Fibroblast of skin of right quadriceps (primary cell): ENCODE measurements at regions not wholly inside any gene's neighbourhood (a gene's known extent, or its start where the extent isn't known, plus 50 kb on each side); places are given as distances from the start of the nearest gene placed in this dataset.
"Not testable (repeated sequence)": the region's sequence is repeated elsewhere in the genome, so short reads cannot be mapped to it uniquely, and the experiment has no call there.

ENCODE experiments used
- DNase-seq: peaks from one replicate; pipeline ENCODE4 v3.0.0-alpha.2; 2013

DNA sequence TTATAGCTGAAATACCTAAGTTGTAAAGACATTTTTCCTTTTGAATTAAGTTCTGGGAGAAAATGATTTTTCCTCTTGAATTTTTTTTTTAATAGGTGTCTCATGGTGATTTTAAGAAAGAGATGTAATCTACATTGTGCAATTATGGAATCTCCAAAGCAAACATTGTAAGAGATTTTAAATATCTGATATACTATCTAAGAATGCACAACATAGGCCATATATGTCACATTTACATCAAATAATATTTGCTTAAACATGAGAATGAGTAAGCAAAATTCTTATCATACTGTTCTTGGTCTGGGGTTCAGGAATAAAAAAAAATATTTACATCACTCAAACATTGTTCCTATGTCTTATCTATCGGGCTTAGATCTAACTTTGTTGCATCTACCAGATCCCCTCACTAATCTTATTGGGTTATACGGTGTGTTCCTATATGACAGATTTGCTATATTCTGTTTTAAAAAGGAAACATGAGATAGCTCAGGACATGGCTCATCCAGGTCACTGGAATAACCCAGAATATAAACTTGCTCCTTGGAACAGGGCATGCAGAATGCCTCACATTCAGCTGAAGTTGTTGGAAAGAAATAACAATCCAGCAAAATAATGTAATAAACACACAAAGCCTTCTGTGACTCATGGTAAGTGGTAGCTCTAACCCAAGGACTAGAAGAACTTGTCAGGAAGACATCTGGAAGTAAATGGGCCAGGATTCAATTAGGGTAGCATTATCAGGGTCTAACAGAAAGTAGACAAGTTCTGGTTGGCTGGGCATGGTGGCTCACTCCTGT, 794.7 kb downstream of the IPMK start:
- DNase-seq = no peak

DNA sequence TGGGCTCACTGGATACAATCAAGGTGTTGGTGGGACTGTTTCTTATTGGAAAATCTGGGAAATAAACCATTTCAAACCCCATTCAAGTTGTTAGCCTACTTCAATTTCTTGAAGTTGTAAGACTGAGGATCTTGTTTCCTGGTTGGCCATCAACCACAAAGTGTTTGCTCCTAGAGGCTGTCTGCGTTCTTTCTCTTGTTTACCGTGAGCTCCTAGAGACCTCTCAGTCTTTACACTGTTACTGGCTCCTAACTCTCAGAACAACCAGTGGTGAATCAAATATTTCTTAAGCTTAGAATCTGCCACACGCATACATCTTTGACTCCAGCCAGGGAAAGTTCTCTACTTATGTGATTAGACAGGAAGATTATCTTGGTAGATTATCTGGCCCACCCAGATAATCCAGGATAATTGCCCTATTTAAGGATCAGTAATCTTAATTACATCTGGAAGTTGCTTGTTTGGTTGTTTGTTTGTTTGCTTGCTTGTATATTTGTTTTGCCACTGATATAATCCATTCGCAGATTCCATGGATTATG, 798.7 kb downstream of the IPMK start:
- DNase-seq = no peak

DNA sequence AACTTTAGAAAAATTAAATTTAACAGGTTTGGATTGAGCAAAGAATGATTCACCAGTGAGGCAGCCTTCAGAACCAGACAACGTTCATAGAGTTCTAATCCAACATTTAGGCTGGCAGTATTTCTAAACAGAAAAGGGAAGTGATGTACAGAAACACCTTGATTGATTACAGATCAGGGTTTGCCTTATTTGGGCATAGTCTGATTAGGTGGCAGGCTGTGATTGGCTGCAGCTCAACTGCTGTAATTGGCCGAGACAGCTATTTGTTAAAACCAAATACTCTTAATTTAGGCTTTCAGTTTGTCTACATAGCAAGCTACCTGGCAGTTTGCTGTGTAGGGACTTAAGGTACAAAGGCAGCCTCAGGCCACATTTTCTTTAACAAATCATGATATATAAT, 802.5 kb downstream of the IPMK start:
- DNase-seq = no peak

DNA sequence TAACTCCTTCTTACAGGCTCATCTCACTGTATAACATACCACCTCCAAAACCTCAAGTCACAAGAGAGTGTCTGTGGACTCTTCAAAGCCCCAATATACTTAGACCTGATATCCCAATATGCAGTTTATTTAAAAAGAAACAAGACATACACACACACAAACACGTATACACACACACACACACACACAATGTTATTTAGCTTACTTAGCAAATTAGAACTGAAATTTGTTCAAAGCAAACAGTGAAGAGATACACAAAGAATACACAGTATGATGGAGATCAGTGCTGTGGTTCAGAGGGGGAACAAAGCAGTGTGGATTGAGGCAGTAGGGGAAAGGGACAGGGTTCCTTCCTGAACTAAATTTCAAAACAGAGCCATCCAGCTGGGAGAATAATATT, 807.2 kb downstream of the IPMK start:
- no peak for DNase-seq

DNA sequence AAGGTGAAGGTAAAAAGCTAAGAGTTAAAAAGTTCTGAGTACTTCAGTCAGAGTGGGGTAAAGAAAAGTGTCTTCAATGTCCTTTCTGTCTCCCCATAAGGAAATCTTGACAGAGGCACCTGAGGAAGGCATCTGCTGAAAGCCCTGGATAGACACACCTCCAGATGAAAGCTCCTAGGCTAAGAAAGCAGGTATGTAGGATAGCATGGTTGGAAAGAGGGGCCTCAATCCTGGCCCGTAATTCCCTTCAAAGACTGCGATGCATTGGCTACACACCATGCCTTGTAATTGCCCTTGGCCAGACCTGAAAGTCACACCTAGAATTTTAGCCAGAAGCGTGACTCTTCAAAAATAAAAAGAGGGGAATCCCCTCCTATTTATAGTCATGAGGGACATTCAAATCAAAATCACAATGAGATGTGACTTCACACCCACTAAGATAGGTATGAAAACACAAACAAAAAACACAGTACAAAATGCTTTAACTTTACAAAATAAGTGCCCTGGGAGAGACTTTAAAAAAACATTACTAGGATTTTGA, 809.7 kb downstream of the IPMK start:
- DNase-seq = no peak

DNA sequence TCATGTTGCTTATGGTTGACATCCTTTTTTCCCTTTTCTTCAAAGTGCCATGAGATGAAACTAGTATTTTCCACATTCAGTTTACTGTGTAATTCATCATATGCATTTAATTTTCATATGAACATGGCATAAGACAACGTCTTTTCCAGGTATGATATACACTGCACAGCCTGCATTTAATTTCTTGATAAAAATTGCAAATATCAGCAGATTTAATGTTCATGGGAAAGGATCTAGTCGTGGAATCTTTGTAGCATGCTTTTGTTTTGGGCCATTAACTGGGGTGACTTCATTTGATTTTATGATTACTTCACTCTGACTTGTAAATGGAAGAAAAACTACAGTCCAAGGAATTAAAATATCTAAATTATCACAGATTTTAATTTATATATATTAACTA, 837.3 kb downstream of the IPMK start:
- DNase-seq = no peak

DNA sequence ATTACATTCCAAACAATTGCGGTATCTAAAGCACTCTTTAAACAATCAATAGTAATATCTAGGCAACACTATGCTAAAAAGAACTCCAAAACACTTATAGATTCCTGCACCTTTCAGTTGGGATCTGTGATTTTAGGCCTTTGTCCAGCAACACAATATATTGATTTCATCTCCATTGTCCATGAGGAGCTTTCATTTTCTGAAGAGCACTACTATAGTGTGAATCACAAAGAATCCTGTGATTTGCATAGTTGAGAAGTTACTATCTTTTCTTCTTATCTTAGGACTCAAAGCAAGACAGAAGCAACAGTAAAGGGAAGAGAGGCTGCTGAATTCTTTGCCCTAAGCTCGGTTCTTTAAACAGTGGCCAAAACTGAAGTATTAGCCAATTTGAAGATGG, 846.8 kb downstream of the IPMK start:
- no peak for DNase-seq

DNA sequence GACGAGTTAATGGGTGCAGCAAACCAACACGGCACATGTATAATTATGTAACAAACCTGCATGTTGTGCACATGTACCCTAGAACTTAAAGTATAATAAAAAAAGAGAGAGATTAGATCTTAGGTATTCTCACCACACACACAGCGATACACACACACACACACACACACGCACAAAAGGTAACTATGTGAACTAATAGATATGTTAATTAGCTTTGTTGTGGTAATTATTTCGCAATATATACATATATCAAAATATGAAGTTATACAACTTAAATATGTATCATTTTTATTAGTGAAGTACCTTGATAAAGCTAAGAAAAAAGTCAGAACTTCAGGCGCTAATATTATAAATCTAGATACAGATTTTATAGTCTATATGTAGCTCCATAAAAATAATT, 849.2 kb downstream of the IPMK start:
- DNase-seq = no peak

DNA sequence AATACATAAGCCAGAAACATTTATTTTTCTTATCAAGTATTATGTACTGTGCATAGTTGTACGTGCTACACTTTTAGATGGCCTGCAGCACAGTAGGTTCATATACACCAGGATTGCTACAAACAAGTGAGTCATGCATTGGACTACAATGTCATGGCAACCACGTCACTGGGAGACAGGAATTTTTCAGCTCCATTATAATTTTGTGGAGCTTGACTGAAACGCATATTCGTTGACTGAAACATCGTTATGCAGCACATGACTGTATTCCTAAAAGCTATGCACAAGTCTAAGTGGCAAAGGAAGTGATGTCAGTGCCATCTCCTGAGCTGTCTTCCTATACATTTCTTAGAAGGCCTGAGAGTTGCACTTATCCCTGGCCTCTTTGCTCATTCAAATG, 871.8 kb downstream of the IPMK start:
- no peak for DNase-seq

DNA sequence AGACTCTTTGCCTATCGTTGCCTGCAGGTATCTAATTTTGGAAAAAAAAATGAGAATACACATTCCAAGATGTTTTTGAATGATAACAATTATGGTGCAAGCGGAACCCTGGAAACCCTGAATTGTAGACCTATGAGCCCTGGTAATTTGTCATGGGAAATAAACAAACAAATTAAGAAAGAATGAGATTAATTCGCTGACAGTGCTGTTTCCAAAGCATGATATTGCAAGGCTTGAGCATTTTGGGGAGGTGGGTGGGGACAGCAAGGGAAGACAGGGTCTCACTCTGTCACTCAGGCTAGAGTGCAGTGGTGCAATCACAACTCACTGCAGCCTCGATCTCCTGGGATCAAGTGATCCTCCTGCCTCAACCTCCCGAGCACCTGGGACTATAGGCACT, 900.3 kb downstream of the IPMK start:
- DNase-seq = no peak

DNA sequence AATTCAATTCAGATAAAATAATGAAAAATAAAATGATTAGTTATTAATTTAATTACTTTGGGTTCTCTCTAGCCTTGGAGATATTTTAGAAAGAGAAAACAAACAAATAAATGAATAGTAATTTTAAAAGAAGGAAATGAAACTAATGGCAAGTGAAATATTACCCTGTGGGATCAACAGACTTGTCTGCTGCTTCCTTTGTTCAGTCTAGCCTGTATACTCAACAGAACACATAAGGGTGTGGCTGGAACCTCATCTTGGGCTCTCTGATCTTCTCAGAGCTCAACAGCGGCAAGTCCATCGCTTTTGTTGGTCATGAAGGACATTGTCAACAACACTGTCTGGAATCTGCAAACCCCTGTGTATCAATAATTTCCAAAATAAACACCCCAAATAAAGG, 904.9 kb downstream of the IPMK start:
- no peak for DNase-seq

DNA sequence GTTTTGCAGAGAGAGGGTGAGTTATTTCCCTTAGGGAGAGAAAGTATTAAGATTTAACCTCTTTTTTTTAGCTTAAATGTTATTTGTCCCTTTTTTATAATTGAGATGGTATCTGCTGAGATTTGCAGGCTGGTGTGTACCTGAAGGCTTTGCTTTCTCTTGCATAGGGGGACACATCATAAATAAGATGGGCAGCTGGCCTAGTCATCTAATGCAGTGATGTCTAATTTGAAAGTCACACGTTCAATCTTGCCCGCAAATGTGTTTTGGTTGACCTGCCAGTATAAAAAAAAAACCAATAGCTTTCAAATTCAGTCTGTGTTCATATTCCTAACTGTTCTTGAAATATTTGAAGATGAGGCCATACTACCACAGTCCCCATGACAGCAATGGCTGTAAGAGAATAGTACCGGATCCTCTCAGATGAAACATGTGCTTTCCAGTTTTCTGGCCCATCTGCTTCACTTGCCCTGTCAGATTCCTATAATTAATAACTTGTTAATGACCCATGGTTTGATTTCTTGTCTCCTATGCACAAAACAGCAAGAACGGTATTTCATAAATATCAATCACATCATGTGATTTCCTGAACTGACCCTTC, 914.2 kb downstream of the IPMK start:
- DNase-seq = no peak

DNA sequence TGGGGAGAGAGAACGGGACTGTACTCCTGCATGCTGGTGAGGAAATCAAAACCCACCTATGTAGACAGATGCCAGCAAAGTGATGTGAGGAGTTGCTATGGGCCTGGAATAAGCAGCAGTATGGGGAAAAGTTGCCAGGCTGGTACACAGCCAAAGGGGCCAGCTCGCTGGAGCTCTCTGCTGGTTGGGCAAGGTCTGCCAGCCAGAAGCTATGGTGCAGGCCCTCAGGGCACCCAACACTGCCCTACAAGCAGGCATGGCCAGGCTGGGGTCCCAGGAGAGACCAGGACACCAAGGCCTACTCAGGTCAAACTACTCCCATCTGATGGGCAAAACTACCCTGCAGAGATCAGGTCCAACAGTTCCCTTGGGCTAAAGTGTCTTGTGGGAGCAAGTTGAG, 916.6 kb downstream of the IPMK start:
- no peak for DNase-seq

DNA sequence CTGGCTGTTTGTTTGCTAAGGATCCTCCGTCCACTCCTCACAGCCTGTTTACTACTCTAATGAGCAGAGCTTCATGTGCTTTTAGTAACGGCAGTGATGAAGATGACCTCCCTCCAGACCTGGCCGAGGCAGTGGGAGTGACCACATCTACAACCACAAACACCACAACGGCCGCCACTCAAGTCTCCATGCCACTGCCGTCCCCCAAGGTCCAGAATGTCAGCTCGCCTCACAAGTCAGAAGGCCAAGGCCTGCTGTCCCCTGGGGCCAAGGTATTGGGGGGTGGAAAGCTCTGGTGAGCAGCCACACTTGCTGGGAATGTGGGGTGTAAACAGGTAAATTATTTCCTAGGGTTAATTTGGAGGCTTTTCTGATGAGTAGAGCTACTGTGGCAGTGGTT, 926.4 kb downstream of the IPMK start:
- no peak for DNase-seq

DNA sequence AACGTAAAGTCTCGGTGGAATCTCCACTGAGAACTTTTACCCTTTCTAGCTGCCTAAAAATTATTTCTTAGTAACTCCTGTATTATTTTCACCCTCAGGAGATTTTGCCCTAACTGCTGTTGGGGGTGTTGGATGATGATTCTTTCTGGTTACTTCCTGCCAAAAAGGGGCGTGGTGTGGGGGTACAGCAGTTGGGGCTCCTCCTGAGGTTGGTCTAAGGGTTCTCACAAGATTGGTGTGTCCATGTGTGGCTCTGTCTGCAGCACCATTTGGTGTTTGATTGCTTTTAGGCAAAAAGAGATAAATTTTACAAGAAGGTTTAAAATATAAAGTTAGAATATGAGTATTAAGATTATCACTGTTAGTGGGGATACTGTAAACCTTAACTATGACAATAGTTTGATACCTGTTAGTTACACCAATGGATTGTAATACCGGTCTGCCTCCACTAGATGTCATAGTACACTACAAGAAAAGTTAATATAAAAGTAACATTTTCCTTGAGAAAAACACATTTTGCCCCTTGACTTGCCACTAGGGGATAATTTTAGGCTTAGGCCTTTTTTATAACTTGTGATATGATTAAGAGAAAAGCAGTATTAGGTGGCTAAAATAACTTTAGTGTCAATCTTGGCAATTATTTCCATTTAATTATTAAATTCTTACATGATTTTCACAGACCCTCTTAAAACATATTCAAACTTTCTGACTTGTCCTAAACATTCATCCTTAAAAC, 928.7 kb downstream of the IPMK start:
- peak; percentile 29 for DNase-seq

DNA sequence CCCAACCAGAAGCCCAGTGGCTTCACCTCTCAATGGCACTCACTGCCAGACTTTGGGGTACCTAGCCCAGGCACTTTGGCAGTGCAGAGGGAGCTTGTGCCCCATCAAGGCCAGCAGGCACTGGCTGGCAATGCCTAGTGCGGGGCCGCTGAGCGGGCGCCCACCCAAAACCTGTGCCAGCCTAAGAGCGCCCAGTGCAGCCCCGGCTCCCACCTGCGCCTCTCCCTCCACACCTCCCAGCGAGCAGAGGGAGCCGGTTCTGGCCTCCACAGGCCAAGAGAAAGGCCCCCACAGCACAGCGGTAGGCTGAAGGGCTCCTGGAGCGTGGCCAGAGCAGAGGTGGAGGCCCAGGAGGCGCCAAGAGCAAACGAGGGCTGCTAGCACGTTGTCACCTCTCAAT, 930.8 kb downstream of the IPMK start:
- no peak for DNase-seq

DNA sequence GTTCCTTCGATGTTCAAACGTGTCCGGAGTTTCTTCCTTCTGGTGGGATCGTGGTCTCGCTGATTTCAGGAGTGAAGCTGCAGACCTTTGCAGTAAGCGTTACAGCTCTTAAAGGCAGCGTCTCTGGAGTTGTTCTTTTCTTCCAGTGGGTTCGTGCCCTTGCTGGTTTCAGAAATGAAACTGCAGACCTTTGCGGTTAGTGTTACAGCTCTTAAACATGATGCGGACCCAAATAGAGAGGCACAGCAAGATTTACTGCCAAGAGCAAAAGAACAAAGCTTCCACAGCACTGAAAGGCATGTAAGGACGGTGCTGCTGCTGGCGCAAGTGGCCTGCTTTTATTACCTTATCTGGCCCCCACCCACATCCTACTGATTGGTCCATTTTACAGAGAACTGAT, 931.4 kb downstream of the IPMK start:
- DNase-seq = no peak

DNA sequence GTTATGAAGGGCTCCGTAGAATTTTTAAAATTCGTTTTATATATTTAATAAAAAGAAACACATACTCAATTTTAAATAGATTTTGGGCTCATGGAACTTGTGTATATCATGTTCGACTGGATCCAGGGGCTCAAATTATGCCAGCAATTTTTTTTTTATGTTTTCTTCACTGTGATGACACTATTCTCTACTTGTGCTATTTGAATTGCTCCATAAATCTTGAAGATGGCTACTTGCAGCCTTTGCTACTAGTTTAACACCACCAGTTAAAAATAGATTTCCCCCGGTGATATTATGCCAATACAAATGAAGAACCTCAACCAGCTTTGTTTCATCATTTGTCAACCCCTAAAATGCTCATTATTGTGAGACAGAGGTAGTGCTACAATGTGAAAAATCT, 933.2 kb downstream of the IPMK start:
- DNase-seq = no peak

DNA sequence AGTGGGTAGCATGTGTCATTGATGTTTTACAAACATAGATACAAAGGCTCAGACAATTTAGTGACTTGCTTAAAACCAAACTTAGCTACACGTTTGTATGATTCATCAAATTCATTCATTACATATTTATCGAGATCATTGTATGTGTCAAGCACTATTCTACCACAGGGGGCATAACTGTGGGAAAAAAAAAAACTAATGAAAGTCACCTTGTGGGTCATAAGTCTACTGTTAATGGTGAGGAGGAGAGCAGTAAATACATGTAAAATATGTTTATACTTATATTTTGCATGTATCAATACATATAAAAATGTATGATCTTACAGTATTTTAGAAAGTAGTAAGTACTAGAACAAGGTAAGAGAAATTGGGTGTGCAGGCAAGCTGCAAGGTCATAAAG, 933.8 kb downstream of the IPMK start:
- no peak for DNase-seq

DNA sequence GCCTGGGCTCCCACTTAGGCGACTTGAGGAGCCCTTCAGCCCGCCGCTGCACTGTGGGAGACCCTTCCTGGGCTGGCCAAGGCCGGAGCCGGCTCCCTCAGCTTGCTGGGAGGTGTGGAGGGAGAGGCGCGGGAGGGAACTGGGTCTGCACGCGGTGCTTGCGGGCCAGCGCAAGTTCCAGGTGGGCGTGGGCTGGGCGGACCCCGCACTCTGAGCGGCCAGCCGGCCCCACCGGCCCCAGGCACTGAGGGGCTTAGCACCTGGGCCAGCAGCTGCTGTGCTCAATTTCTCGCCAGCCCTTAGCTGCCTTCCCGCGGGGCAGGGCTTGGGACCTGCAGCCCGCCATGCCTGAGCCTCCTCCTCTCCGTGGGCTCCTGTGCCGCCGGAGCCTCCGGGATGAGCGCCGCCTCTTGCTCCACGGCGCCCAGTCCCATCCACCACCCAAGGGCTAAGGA, 946.3 kb downstream of the IPMK start:
- DNase-seq = not testable (repeated sequence)

DNA sequence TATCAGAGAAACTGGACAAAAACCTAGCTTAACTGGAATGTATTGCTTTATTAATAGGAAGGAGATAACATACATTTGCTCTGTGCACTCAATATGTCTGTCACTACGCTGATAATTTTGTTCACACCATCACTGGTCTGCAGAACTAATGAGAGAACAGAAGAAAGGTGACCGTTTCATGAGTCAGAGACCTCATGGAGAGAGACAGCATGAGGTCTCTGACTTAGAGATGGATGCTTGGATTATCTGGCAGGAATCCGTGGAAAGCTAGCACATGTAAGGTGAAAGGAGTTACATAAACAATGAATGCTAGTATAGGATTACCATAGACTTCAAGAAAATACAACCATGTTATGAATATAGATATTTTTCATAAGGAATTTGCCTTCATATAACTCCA, 947.3 kb downstream of the IPMK start:
- no peak for DNase-seq

DNA sequence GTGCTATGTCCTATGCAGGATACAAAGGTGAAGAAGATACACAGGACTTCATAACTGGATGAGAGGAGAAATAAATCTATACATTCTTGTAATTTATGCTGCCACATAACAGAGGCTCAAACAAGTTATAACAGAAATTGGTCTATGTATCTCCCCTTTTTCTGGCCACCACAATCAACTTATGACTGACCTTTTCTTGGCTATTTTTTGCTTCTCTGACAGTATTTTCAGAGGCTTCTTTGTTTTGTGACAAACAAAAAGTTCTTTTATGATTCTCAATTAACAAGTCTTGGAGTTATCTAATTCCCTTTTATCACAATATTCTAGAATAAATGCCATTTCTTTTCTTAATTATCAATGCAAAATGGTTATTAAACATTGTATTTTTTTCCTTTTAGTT, 953.0 kb upstream of the ZWINT start:
- no peak for DNase-seq

DNA sequence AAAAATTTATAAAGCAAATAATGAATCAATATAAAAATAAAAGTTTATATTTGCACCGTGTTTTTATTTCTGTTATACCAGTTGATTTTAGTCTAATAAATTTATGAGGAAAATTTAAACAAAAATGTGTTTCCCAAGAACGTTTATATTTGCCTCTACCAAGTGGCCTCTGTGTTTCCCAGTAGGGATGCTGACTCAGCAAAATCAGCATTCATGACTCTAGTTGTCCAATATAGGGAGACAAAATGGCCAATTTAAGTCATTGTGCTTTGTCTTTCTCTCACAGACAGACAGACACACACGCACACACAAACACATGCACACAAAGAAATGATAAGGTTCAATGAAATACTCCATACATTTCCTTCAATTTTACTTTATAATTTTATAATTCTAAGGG, 942.5 kb upstream of the ZWINT start:
- DNase-seq = no peak

DNA sequence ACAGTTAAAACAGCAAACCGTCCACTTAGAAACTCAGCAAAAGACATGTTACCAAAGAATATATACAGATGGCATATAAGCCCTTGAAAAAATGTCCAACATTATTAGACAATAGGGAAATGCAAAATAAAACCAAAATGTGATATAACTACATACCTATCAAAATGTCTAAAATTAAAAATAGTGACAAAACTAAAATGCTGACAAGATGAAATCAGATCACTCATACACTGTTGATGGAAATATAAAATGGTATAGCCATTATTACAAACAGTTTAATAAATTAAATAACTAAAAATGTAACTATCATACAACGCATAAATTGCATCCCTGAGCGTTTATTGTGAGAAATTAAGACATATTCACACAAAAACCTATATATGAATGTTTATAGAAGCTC, 939.7 kb upstream of the ZWINT start:
- no peak for DNase-seq
